Liver (tissue), 3 donors: ENCODE measurements at regions not wholly inside any gene's neighbourhood (a gene's known extent, or its start where the extent isn't known, plus 50 kb on each side); places are given as distances from the start of the nearest gene placed in this dataset.

Source experiments
- CTCF ChIP-seq: fragments of 150-350 bp; IDR thresholded peaks from 2 replicates; pipeline ENCODE4 v1.5.1; 2017; ENCODE audit warnings: improper control_type of control experiment, low read depth, low read length; ENCODE audit not compliant: missing input control
- EGR1 ChIP-seq, 2 donors: IDR thresholded peaks; 2 replicates each; pipeline ENCODE4 v1.6.1; 2016 to 2018; ENCODE audit warnings: antibody characterized with exemption in 2 of 2, low read depth in 2 of 2
- GABPA ChIP-seq, 2 donors: IDR thresholded peaks in 1 of 2; conservative IDR thresholded peaks in 1 of 2; 2 replicates each; pipeline ENCODE4 v1.6.1; 2016; ENCODE audit warnings: antibody characterized with exemption in 2 of 2, mild to moderate bottlenecking in 1 of 2, moderate library complexity in 1 of 2
- HNF4A ChIP-seq, 2 donors: conservative IDR thresholded peaks; 2 replicates each; pipeline ENCODE4 v1.6.1; 2016; ENCODE audit warnings: antibody characterized with exemption in 2 of 2, mild to moderate bottlenecking in 2 of 2
- NR2F2 ChIP-seq: IDR thresholded peaks from 2 replicates; pipeline ENCODE4 v1.6.1; 2016; ENCODE audit warnings: antibody characterized with exemption
- RAD21 ChIP-seq, 2 donors: IDR thresholded peaks; 2 replicates each; pipeline ENCODE4 v1.6.1; 2016; ENCODE audit warnings: antibody characterized with exemption in 2 of 2, mild to moderate bottlenecking in 2 of 2
- RXRA ChIP-seq, 2 donors: IDR thresholded peaks; 2 replicates each; pipeline ENCODE4 v1.6.1; 2017 to 2018; ENCODE audit warnings: antibody characterized with exemption in 2 of 2, mild to moderate bottlenecking in 1 of 2
- YY1 ChIP-seq: IDR thresholded peaks from 2 replicates; pipeline ENCODE4 v1.6.1; 2016; ENCODE audit warnings: antibody characterized with exemption, mild to moderate bottlenecking
- donor health status: healthy.
- donor health status: healthy.

GRCh38 chrX:69365349-69365748 is 138.8 kb upstream of the NALF2 start:
- TF ChIP-seq GABPA (IDR thresholded peaks at IDR 0.05 in 1 of 2, conservative IDR thresholded peaks at IDR 0.05 in 1 of 2) = no peak
- no peak for TF ChIP-seq CTCF
- TF ChIP-seq RXRA (IDR thresholded peaks at IDR 0.05) = no peak
- no peak for TF ChIP-seq YY1
- TF ChIP-seq RAD21 (IDR thresholded peaks at IDR 0.05) = no peak
- no peak for TF ChIP-seq HNF4A (conservative IDR thresholded peaks at IDR 0.05)
- no peak for TF ChIP-seq NR2F2
- TF ChIP-seq EGR1 (IDR thresholded peaks at IDR 0.05; ENCODE audit: low read depth in 2 of 2) = no peak
